A673 (cell line): ENCODE measurements at regions not wholly inside any gene's neighbourhood (a gene's known extent, or its start where the extent isn't known, plus 50 kb on each side); places are given as distances from the start of the nearest gene placed in this dataset.

ENCODE experiments used
- CTCF ChIP-seq: fragments of 300-800, 200-600 bp; sonication (generic); conservative IDR thresholded peaks from 2 replicates; pipeline ENCODE4 v1.5.1; 2017; ENCODE audit warnings: low read depth, mild to moderate bottlenecking, antibody characterized with exemption, low read length, moderate library complexity, mixed read lengths
- EZH2 ChIP-seq: fragments of 200-600 bp; sonication (generic); IDR thresholded peaks from 2 replicates; pipeline ENCODE4 v1.6.1; 2017; ENCODE audit warnings: borderline replicate concordance, low read depth, mild to moderate bottlenecking, mixed read lengths, antibody characterized with exemption, low read length; ENCODE audit not compliant: poor library complexity, severe bottlenecking

- no peak for TF ChIP-seq EZH2
- no peak for TF ChIP-seq CTCF
Observed at GRCh38 chr2:58357521-58357920, 116.4 kb upstream of the FANCL start.
